ENCODE measurements at regions not wholly inside any gene's neighbourhood (a gene's known extent, or its start where the extent isn't known, plus 50 kb on each side); places are given as distances from the start of the nearest gene placed in this dataset.
"Not testable (repeated sequence)": the region's sequence is repeated elsewhere in the genome, so short reads cannot be mapped to it uniquely, and the experiment has no call there.

DNA sequence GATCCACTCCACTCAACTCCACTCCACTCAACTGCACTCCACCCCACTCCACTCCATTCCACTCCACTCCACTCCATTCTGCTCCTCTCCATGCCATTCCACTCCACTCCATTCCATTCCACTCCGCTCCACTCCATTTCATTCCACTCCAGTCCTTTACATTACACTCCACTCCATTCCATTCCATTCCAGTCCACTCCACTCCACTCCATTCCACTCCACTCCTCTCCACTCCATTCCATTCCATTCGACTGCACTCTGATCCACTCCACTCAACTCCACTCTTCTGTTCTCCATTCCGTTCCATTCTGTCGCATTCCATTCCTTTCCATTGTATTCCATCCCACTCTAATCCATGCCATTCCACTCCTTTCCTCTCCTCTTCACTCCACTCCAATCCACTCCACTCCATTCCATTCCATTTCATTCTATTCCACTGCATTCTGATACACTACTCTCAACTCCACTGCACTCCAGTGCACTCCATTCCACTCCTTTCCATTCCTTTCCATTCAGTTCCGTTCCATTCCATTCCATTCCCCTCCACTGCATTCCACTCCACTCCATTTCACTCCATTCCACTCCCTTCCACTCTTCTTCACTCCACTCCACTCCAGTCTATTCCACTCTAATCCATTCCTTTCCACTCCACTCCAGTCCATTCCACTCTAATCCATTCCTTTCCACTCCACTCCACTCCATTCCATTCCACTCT is 2564.2 kb upstream of the TPTE start:
- peak overlapping the region; percentile 13 for H3K4me3 ChIP-seq (ENCODE audit: low read length)

DNA sequence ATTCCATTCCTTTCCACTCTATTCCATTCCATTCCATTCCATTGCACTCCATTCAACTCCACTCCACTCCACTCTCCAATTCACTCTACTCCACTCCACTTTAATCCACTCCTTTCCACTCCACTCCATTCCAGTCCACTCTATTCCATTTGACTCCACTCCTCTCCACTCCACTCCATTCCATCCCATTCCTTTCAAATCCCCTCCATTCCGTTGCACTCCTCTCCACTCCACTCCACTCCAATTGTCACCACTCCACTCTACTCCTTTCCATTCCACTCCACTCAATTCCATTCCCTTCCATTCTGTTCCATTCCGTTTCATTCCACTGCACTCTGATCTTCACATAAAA is 2563.7 kb upstream of the TPTE start:
- WGBS (ENCODE audit: extremely low coverage, insufficient coverage, low lambda C conversion rate), result 100% methylated on average over 2 of the region's 2 CpGs
- H3K56ac ChIP-seq (ENCODE audit: low read length), result no peak overlapping the region

More for the DNA sequence above, 2564.2 kb upstream of the TPTE start:
- not testable (repeated sequence) for H3K27me3 ChIP-seq (ENCODE audit: insufficient read depth, low read length, poor library complexity); H3K27ac ChIP-seq (ENCODE audit: low read depth, low read length); H3K4me1 ChIP-seq (ENCODE audit: control insufficient read depth, low read depth, low read length); H3K4me2 ChIP-seq (ENCODE audit: low read length); H4K8ac ChIP-seq (ENCODE audit: low read depth, low read length); H3K56ac ChIP-seq (ENCODE audit: low read length); H2BK5ac ChIP-seq (ENCODE audit: low read length); H3K4ac ChIP-seq (ENCODE audit: low read depth, low read length); H3K18ac ChIP-seq (ENCODE audit: low read length); H3K79me2 ChIP-seq (ENCODE audit: control insufficient read depth, insufficient read depth, low read length); H3K36me3 ChIP-seq (ENCODE audit: control insufficient read depth, insufficient read depth, low read length); H2AK5ac ChIP-seq (ENCODE audit: low read length); H2BK120ac ChIP-seq (ENCODE audit: low read depth, low read length); H3K79me1 ChIP-seq (ENCODE audit: low read length); H2BK15ac ChIP-seq (replicated peaks; ENCODE audit: low read depth); H4K5ac ChIP-seq (ENCODE audit: low read length); H3K9ac ChIP-seq (ENCODE audit: low read length); H3K23ac ChIP-seq (ENCODE audit: low read length); DNase-seq
- WGBS (ENCODE audit: extremely low coverage, insufficient coverage, low lambda C conversion rate), result no CpG with 5 or more reads among the region's 5 CpGs

More for the DNA sequence above, 2563.7 kb upstream of the TPTE start:
- no peak overlapping the region for H3K4ac ChIP-seq (ENCODE audit: low read depth, low read length)
- H2AK5ac ChIP-seq (ENCODE audit: low read length), result no peak overlapping the region
- H3K27me3 ChIP-seq (ENCODE audit: insufficient read depth, low read length, poor library complexity), result no peaks in the 10 kb centered on the region
- H3K4me2 ChIP-seq (ENCODE audit: low read length), result no peak overlapping the region
- H3K23ac ChIP-seq (ENCODE audit: low read length), result no peak overlapping the region
- no peak overlapping the region for H2BK15ac ChIP-seq (replicated peaks; ENCODE audit: low read depth)
- no peaks in the 10 kb centered on the region for H3K36me3 ChIP-seq (ENCODE audit: control insufficient read depth, insufficient read depth, low read length)
- H3K4me1 ChIP-seq (ENCODE audit: control insufficient read depth, low read depth, low read length), result no peaks in the 10 kb centered on the region
- no peak overlapping the region for H3K27ac ChIP-seq (ENCODE audit: low read depth, low read length)
- no peak overlapping the region for H2BK120ac ChIP-seq (ENCODE audit: low read depth, low read length)
- no peak overlapping the region for H2BK5ac ChIP-seq (ENCODE audit: low read length)
- H3K79me2 ChIP-seq (ENCODE audit: control insufficient read depth, insufficient read depth, low read length), result no peaks in the 10 kb centered on the region
- no peak overlapping the region for H4K5ac ChIP-seq (ENCODE audit: low read length)
- no peak overlapping the region for H4K8ac ChIP-seq (ENCODE audit: low read depth, low read length)
- no peak overlapping the region for H3K18ac ChIP-seq (ENCODE audit: low read length)
- no peak for DNase-seq
- H3K79me1 ChIP-seq (ENCODE audit: low read length), result no peaks in the 10 kb centered on the region
- H3K4me3 ChIP-seq (ENCODE audit: low read length), result peak overlapping the region; percentile 10
- no peak overlapping the region for H3K9ac ChIP-seq (ENCODE audit: low read length)

All from mesendoderm (in vitro differentiated cells).